Thymus (tissue), 11 donors: ENCODE measurements at regions not wholly inside any gene's neighbourhood (a gene's known extent, or its start where the extent isn't known, plus 50 kb on each side); places are given as distances from the start of the nearest gene placed in this dataset.
"Not testable (repeated sequence)": the region's sequence is repeated elsewhere in the genome, so short reads cannot be mapped to it uniquely, and the experiment has no call there.

ENCODE experiments used
- DNase-seq, 9 donors: peaks; one replicate each; pipeline ENCODE4 v3.0.0-alpha.2; 2013; ENCODE audit warnings: low spot score in 9 of 9, low read depth in 6 of 9, missing footprints in 1 of 9
- H3K27ac ChIP-seq, 2 donors: one replicate each; pipeline ENCODE4 v1.5.1; 2013; ENCODE audit warnings: control low read depth in 1 of 2, low read depth in 1 of 2, low read length in 1 of 2, mild to moderate bottlenecking in 1 of 2, moderate library complexity in 1 of 2
- H3K27me3 ChIP-seq, 2 donors: one replicate each; pipeline ENCODE4 v1.5.1; 2013; ENCODE audit warnings: low read length in 1 of 2; ENCODE audit not compliant: control insufficient read depth in 2 of 2, insufficient read depth in 1 of 2
- H3K36me3 ChIP-seq, 2 donors: one replicate each; pipeline ENCODE4 v1.5.1; 2013; ENCODE audit warnings: low read length in 1 of 2, mild to moderate bottlenecking in 1 of 2, moderate library complexity in 1 of 2; ENCODE audit not compliant: control insufficient read depth in 2 of 2, insufficient read depth in 2 of 2
- H3K4me1 ChIP-seq, 2 donors: one replicate each; pipeline ENCODE4 v1.5.1; 2013; ENCODE audit warnings: low read length in 2 of 2; ENCODE audit not compliant: control insufficient read depth in 2 of 2, insufficient read depth in 2 of 2
- H3K4me3 ChIP-seq, 2 donors: one replicate each; pipeline ENCODE4 v1.5.1; 2013; ENCODE audit warnings: low read length in 2 of 2, control low read depth in 1 of 2, mild to moderate bottlenecking in 1 of 2
- H3K9me3 ChIP-seq, 2 donors: one replicate each; pipeline ENCODE4 v1.5.1; 2013; ENCODE audit warnings: low read length in 1 of 2, mild to moderate bottlenecking in 1 of 2; ENCODE audit not compliant: control insufficient read depth in 2 of 2, insufficient read depth in 1 of 2
- WGBS: extraction: QIAGEN DNeasy Blood & Tissue Kit; methylation state at CpG from one replicate; pipeline ENCODE4 v1.1.7; 2013; 5-methylcytosine and 5-hydroxymethylcytosine counted together
- donor health status: healthy.

- not testable (repeated sequence) for H3K27ac ChIP-seq, H3K36me3 ChIP-seq, H3K9me3 ChIP-seq, DNase-seq, H3K27me3 ChIP-seq, H3K4me3 ChIP-seq, H3K4me1 ChIP-seq
- 96% methylated on average over 48 of the region's 48 CpGs for WGBS
Observed at GRCh38 chr16:55988850-55989568, 113.8 kb upstream of the CES5A start.

- Histone ChIP-seq H3K27me3 (no peaks in the 10 kb centered on the region), H3K27ac (no peak overlapping the region), H3K4me1 (no peaks in the 10 kb centered on the region), H3K36me3 (no peaks in the 10 kb centered on the region), H3K9me3 (no peaks in the 10 kb centered on the region), H3K4me3 (no peak overlapping the region)
- 99% methylated on average over 1 of the region's 1 CpG for WGBS
- no peak for DNase-seq
Observed at GRCh38 chr16:55988013-55988412, 112.8 kb upstream of the CES5A start.

- Histone ChIP-seq H3K4me1 (no peaks in the 10 kb centered on the region), H3K36me3 (no peaks in the 10 kb centered on the region), H3K27me3 (no peaks in the 10 kb centered on the region), H3K9me3 (no peaks in the 10 kb centered on the region), H3K4me3 (no peak overlapping the region), H3K27ac (no peak overlapping the region)
- DNase-seq = no peak
- WGBS = 93% methylated on average over 1 of the region's 1 CpG
Observed at GRCh38 chr16:55982597-55982996, 107.4 kb upstream of the CES5A start.

GRCh38 chr16:55981557-55981956, 106.4 kb upstream of the CES5A start:
- DNase-seq = no peak
- WGBS = 90% methylated on average over 2 of the region's 2 CpGs
- Histone ChIP-seq H3K9me3 (no peaks in the 10 kb centered on the region), H3K27me3 (no peaks in the 10 kb centered on the region), H3K27ac (no peak overlapping the region), H3K4me3 (no peak overlapping the region), H3K4me1 (no peaks in the 10 kb centered on the region), H3K36me3 (no peaks in the 10 kb centered on the region)

- no peaks in the 10 kb centered on the region for H3K27me3 ChIP-seq
- 42% methylated on average over 2 of the region's 2 CpGs for WGBS
- no peak overlapping the region for H3K4me3 ChIP-seq
- no peaks in the 10 kb centered on the region for H3K36me3 ChIP-seq
- no peak overlapping the region for H3K27ac ChIP-seq
- H3K4me1 ChIP-seq = no peaks in the 10 kb centered on the region
- H3K9me3 ChIP-seq = no peaks in the 10 kb centered on the region
- no peak for DNase-seq
Observed at GRCh38 chr16:55976815-55977214, 101.6 kb upstream of the CES5A start.

GRCh38 chr16:55971447-55971846, 96.3 kb upstream of the CES5A start:
- Histone ChIP-seq H3K4me1 (no peaks in the 10 kb centered on the region), H3K27me3 (no peaks in the 10 kb centered on the region), H3K36me3 (no peaks in the 10 kb centered on the region), H3K4me3 (no peak overlapping the region), H3K9me3 (no peaks in the 10 kb centered on the region), H3K27ac (no peak overlapping the region)
- DNase-seq = no peak
- 88% methylated on average over 5 of the region's 5 CpGs for WGBS

- no peak overlapping the region for H3K27ac ChIP-seq
- H3K27me3 ChIP-seq = no peaks in the 10 kb centered on the region
- 82% methylated on average over 5 of the region's 5 CpGs for WGBS
- H3K4me1 ChIP-seq = no peaks in the 10 kb centered on the region
- H3K36me3 ChIP-seq = no peaks in the 10 kb centered on the region
- H3K9me3 ChIP-seq = no peaks in the 10 kb centered on the region
- no peak overlapping the region for H3K4me3 ChIP-seq
- DNase-seq = no peak
Observed at GRCh38 chr16:55968221-55968620, 93.0 kb upstream of the CES5A start.

- no peaks in the 10 kb centered on the region for H3K36me3 ChIP-seq
- H3K9me3 ChIP-seq = no peaks in the 10 kb centered on the region
- WGBS = 88% methylated on average over 4 of the region's 4 CpGs
- DNase-seq = no peak
- H3K27ac ChIP-seq = no peak overlapping the region
- H3K4me1 ChIP-seq = no peaks in the 10 kb centered on the region
- H3K27me3 ChIP-seq = no peaks in the 10 kb centered on the region
- H3K4me3 ChIP-seq = no peak overlapping the region
Observed at GRCh38 chr16:55964923-55965475, 89.8 kb upstream of the CES5A start.

GRCh38 chr16:55955845-55956244, 80.7 kb upstream of the CES5A start:
- no peak for DNase-seq
- no peak overlapping the region for H3K4me3 ChIP-seq
- 85% methylated on average over 5 of the region's 5 CpGs for WGBS
- H3K4me1 ChIP-seq = no peaks in the 10 kb centered on the region
- H3K36me3 ChIP-seq = no peaks in the 10 kb centered on the region
- peaks cover 0 to 3% of the 10 kb centered on the region in 2 donors for H3K27me3 ChIP-seq
- no peaks in the 10 kb centered on the region for H3K9me3 ChIP-seq
- H3K27ac ChIP-seq = no peak overlapping the region
